PFSK-1 (cell line): ENCODE measurements at regions not wholly inside any gene's neighbourhood (a gene's known extent, or its start where the extent isn't known, plus 50 kb on each side); places are given as distances from the start of the nearest gene placed in this dataset.

ENCODE experiments used
- FOXP2 ChIP-seq: optimal IDR thresholded peaks from 2 replicates; pipeline ENCODE3; 2011; ENCODE audit warnings: borderline replicate concordance, control low read depth, inconsistent platforms; ENCODE audit not compliant: insufficient read depth; ENCODE audit errors: extremely low read length, extremely low read depth
- POLR2AphosphoS5 ChIP-seq: IDR thresholded peaks from 2 replicates; pipeline ENCODE4 v1.6.1; 2012; ENCODE audit warnings: low read depth, mild to moderate bottlenecking, control low read depth, low read length, moderate library complexity
- SIN3A ChIP-seq: IDR thresholded peaks from 2 replicates; pipeline ENCODE4 v1.6.1; 2012; ENCODE audit warnings: mild to moderate bottlenecking, low read length, moderate library complexity, borderline replicate concordance; ENCODE audit not compliant: insufficient read depth
- TAF1 ChIP-seq: IDR thresholded peaks from 2 replicates; pipeline ENCODE4 v1.6.1; 2012; ENCODE audit warnings: low read length, control low read depth, borderline replicate concordance; ENCODE audit not compliant: insufficient read depth
- TF ChIP-seq, protein P1 (sequence below), 2 experiments: IDR thresholded peaks; 2 replicates each; pipeline versions ENCODE4 v1.6.1 to v1.8.0; 2011 to 2012; ENCODE audit warnings: low read depth in 2 of 2, low read length in 2 of 2, control low read depth in 1 of 2, inconsistent platforms in 1 of 2, mild to moderate bottlenecking in 1 of 2, moderate library complexity in 1 of 2; ENCODE audit not compliant: insufficient read depth in 1 of 2

DNA sequence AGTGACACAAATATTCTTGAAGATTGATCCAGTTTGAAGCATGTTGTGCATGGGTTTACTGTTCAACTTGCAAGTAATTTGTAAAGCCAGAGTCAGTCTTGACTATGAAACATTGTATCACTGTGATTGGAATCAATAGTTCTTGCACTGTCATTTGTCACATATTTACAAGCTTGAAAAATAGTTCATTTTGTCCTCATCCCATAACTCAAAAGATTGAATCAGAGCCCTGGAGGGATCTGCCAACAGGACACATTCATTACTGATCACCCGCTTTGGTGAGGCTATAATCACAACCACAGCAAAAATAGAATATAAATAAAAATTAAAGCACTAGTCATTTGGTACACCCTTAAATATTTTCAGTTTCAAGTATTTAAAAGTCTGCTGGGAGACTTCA lies 368.9 kb downstream of the WDR72 start:
- TF ChIP-seq SIN3A: no peak
- no peak for TF ChIP-seq FOXP2
- no peak for TF ChIP-seq TAF1
- TF ChIP-seq, protein P1, sequence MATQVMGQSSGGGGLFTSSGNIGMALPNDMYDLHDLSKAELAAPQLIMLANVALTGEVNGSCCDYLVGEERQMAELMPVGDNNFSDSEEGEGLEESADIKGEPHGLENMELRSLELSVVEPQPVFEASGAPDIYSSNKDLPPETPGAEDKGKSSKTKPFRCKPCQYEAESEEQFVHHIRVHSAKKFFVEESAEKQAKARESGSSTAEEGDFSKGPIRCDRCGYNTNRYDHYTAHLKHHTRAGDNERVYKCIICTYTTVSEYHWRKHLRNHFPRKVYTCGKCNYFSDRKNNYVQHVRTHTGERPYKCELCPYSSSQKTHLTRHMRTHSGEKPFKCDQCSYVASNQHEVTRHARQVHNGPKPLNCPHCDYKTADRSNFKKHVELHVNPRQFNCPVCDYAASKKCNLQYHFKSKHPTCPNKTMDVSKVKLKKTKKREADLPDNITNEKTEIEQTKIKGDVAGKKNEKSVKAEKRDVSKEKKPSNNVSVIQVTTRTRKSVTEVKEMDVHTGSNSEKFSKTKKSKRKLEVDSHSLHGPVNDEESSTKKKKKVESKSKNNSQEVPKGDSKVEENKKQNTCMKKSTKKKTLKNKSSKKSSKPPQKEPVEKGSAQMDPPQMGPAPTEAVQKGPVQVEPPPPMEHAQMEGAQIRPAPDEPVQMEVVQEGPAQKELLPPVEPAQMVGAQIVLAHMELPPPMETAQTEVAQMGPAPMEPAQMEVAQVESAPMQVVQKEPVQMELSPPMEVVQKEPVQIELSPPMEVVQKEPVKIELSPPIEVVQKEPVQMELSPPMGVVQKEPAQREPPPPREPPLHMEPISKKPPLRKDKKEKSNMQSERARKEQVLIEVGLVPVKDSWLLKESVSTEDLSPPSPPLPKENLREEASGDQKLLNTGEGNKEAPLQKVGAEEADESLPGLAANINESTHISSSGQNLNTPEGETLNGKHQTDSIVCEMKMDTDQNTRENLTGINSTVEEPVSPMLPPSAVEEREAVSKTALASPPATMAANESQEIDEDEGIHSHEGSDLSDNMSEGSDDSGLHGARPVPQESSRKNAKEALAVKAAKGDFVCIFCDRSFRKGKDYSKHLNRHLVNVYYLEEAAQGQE (IDR thresholded peaks at IDR 0.05; ENCODE audit: insufficient read depth in 1 of 2, low read depth in 2 of 2, low read length in 2 of 2): no peak
- no peak for TF ChIP-seq POLR2AphosphoS5

DNA sequence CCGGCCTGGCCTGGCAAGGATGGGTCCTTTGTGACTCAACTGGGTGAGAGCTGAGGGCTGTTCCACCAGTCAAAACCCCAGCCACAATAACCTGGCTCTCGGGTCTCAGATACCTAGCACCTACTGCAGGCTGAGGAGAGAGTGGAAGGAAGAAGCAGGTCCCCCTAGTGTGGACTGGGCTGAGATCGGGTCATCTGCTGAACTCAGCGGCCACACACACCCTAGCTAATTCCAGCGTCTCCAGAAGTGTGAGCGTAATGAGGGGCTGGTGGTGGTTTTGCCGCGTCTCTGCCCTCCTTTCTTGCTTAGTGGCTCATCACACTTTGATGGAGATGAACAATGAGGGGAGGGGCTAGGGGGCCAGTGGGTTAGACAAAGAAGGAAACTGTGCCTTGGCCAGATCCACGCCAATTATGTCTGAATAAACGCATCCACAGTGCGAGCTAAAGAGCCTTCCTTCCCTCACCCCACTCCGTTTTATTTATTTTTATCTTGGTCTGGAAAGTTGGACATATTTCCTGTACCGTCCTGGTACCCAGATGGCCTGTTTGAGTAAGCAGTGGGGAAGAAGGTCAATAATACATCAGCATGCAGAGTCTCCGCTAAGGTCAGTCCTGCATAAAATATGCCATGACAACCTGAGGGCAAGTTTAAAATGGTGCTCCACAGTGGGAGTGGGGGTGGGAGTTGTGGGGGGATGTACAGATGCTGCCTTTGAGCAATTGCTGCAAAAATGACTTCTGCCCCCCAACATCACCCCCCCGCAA lies 370.0 kb downstream of the WDR72 start:
- no peak for TF ChIP-seq TAF1
- TF ChIP-seq FOXP2: no peak
- no peak for TF ChIP-seq SIN3A
- TF ChIP-seq, protein P1 (IDR thresholded peaks at IDR 0.05; ENCODE audit: insufficient read depth in 1 of 2, low read depth in 2 of 2, low read length in 2 of 2): no peak
- TF ChIP-seq POLR2AphosphoS5: no peak

DNA sequence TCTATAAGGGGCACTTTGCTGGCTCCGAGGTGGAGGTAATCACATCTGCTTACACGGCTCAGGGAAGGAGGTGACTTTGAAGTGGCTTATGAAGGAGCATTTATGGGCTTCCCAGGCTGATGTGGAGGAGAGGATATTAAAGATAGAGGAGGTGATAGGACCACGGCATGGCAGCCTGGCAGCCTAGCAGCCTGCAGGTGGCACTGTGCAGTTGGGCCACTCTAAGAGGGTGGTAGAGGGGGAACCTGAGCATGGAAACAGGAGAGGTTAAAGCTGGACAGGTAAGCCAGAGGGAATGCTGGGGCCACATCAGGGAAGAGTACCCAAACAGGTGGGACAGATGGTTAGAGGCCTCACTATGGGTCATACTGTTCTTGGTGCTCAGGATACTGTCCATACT lies 375.0 kb downstream of the WDR72 start:
- TF ChIP-seq, protein P1 (IDR thresholded peaks at IDR 0.05; ENCODE audit: insufficient read depth in 1 of 2, low read depth in 2 of 2, low read length in 2 of 2): no peak
- no peak for TF ChIP-seq FOXP2
- no peak for TF ChIP-seq POLR2AphosphoS5
- no peak for TF ChIP-seq SIN3A
- TF ChIP-seq TAF1: no peak

DNA sequence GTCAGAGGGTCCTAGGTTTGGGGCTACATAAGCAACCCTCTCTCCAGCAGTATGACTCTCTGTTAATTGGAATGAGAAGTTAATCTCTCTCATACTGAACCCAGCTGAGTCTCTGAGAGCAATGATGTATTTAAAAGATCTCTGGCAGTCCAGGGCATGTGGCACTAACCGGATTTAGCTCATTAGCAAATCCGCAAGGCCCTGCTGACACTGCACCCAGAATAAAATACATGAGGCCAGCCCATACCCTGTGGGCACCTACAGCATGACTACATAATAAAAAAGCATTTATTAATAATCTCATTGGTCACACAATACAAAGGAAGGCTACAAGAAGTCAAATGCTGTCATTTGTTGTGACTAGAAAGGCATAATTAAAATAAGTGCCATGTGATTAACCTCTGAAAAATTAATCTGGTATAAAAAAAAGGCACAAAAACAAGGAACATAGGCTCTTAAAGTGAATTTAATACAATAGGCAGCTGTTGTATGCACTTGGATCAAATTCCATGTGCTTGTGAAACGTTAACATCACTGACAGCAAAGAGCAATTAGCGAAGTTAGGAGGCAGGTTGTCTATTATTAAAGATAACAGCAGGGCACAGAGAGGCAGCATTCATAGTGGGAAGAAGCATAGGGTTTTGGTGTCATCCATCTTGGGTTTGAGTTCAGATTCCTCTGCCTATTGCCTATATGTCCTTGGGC lies 381.2 kb downstream of the WDR72 start:
- no peak for TF ChIP-seq FOXP2
- TF ChIP-seq, protein P1 (IDR thresholded peaks at IDR 0.05; ENCODE audit: insufficient read depth in 1 of 2, low read depth in 2 of 2, low read length in 2 of 2): no peak
- no peak for TF ChIP-seq POLR2AphosphoS5
- no peak for TF ChIP-seq TAF1
- TF ChIP-seq SIN3A: no peak
